ENCODE measurements at regions not wholly inside any gene's neighbourhood (a gene's known extent, or its start where the extent isn't known, plus 50 kb on each side); places are given as distances from the start of the nearest gene placed in this dataset.

DNA sequence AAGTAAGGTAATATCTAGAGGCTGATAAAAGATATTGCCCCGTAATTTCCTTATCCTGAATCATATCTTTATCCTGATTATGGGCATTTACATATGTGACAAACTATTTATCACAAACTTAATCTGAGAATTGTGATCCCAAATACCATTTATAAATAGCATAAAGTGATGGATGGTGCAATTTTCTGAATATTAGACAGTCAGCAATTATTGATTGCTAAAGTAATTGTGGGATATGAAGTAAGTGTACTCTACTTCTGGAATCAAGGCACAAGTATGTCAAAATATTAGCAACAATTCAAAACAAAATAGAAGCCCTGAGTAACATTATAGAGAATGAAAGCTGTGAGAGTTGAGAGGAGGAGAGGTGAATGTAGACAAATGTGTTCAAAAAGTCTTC, 361.9 kb upstream of the CDH6 start:
- peak overlapping the region in 1 of 2 donors; percentile 28 for H3K27ac Mint-ChIP-seq
- H3K27me3 Mint-ChIP-seq = no peaks in the 10 kb centered on the region
- H3K4me3 Mint-ChIP-seq = no peak overlapping the region
- no peak for DNase-seq
- no peaks in the 10 kb centered on the region for H3K4me1 Mint-ChIP-seq
- peaks cover 19 to 28% of the 10 kb centered on the region in 2 donors for H3K9me3 Mint-ChIP-seq
- no peak for ATAC-seq

DNA sequence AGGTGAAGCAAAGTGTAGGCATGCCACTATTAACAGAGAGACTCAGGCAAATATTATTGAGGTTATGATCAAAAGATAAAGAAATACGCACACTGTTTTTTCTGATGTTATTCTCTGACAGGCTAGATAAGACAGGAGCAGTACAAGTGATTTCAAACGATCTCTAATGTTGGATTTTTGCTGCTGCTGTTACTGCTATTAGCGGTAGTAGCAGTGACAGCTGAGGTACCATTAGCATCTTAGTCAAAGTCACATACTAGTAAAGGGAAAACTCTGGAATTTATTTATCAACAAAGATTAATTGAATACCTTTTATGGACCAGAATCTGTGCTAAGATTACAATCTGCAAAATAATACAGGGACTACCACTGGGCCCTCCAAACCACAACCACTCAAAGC, 362.4 kb upstream of the CDH6 start:
- H3K27ac Mint-ChIP-seq = no peak overlapping the region
- ATAC-seq (no peak), DNase-seq (no peak)
- H3K9me3 Mint-ChIP-seq = peaks cover 14 to 24% of the 10 kb centered on the region in 2 donors
- no peaks in the 10 kb centered on the region for H3K4me1 Mint-ChIP-seq
- no peaks in the 10 kb centered on the region for H3K27me3 Mint-ChIP-seq
- H3K4me3 Mint-ChIP-seq = no peak overlapping the region

DNA sequence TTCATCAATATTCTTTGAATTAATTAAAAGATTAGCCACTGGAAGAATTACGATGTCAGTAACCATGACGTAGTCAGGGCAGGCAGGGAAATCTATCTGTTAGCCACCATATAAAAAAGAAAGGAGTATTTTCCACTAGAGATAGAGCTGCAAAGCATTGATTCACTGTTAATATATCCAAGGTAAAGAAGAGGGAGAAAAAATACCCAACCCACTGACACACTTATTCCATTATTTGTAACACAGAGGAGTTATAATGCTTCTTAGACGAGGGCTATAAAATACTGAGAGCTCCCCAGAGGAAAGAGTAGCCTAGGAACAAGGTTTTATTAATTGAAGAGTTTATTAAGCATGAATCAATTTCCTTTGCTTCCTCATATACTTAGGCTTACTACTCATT, 382.2 kb upstream of the CDH6 start:
- H3K27ac Mint-ChIP-seq = no peak overlapping the region
- no peak overlapping the region for H3K4me3 Mint-ChIP-seq
- DNase-seq (no peak), ATAC-seq (no peak)
- no peaks in the 10 kb centered on the region for H3K27me3 Mint-ChIP-seq
- H3K4me1 Mint-ChIP-seq = no peaks in the 10 kb centered on the region
- peaks cover 16 to 34% of the 10 kb centered on the region in 2 donors for H3K9me3 Mint-ChIP-seq

GRCh38 chr5:30809933-30810332, 383.6 kb upstream of the CDH6 start:
- no peak overlapping the region for H3K27ac Mint-ChIP-seq
- ATAC-seq = no peak
- H3K9me3 Mint-ChIP-seq = peaks cover 17 to 35% of the 10 kb centered on the region in 2 donors
- H3K27me3 Mint-ChIP-seq = no peaks in the 10 kb centered on the region
- H3K4me1 Mint-ChIP-seq = no peaks in the 10 kb centered on the region
- DNase-seq = no peak
- no peak overlapping the region for H3K4me3 Mint-ChIP-seq

- DNase-seq (no peak), ATAC-seq (no peak)
- no peaks in the 10 kb centered on the region for H3K27me3 Mint-ChIP-seq
- H3K9me3 Mint-ChIP-seq = peaks cover 20 to 33% of the 10 kb centered on the region in 2 donors
- H3K27ac Mint-ChIP-seq = no peak overlapping the region
- H3K4me3 Mint-ChIP-seq = no peak overlapping the region
- no peaks in the 10 kb centered on the region for H3K4me1 Mint-ChIP-seq
Measured at GRCh38 chr5:30808996-30809395, 384.5 kb upstream of the CDH6 start.

GRCh38 chr5:30804739-30805505, 388.6 kb upstream of the CDH6 start:
- DNase-seq (no peak), ATAC-seq (no peak)
- H3K27me3 Mint-ChIP-seq = no peaks in the 10 kb centered on the region
- no peaks in the 10 kb centered on the region for H3K4me1 Mint-ChIP-seq
- peaks cover 17 to 23% of the 10 kb centered on the region in 2 donors for H3K9me3 Mint-ChIP-seq
- no peak overlapping the region for H3K27ac Mint-ChIP-seq
- H3K4me3 Mint-ChIP-seq = no peak overlapping the region

DNA sequence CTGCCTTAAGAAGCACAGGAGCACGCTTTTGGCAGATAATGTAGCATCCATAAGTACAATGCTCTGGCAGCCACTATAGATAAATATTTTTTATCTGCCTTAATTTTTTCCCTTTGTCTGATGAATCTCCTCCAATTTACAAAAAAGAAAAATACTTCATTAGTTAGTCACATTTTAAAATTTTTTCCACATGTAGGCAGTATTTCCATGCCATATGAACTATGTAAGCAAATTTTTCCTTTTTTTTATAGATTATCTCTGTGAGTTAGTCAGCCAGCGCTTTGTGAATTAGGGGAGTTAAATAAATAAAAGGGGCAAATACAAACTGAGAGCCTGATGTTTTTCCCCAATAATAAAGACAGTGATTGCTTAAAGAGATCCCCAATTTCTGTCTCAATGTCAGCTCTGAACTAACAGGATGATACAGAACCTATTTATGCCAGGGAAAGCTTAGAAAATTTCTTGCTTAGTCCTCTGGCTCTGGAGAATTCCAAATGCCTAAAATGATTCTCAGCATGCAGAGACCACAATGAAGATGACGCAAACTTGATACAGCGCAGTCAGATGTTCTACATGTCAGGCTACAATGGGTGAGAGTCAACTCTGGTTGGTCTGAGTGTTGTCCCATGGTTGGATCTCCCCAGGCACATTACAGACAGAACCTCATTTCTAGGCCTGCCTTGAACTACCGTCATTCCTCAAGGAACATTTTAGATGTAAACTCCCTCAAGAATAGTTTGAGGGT, 390.4 kb upstream of the CDH6 start:
- Mint-ChIP-seq H3K9me3 (peaks cover 20 to 21% of the 10 kb centered on the region in 2 donors), H3K27ac (no peak overlapping the region), H3K4me3 (no peak overlapping the region), H3K4me1 (no peaks in the 10 kb centered on the region), H3K27me3 (no peaks in the 10 kb centered on the region)
- ATAC-seq = no peak
- no peak for DNase-seq

DNA sequence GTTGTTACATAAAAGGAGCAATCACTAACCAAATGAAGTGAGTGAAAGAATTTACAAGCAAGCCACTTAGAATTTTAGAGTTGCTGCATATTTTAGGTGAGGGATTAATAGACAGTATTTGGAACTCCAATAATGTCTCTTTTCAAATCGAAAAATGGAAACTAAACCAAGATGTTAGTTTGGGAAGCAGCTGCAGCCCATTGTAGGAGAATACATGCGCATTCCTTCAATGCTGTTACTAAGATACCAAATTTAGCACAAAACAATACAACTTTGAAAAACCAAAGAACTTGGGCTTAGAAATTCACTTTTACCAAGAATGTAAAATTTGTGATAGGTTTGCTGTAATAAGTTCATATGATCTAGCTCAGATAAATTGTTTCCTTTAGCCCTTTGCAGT, 411.8 kb upstream of the CDH6 start:
- Mint-ChIP-seq H3K4me1 (no peaks in the 10 kb centered on the region), H3K27me3 (no peaks in the 10 kb centered on the region), H3K9me3 (peaks cover 21% of the 10 kb centered on the region in 2 donors), H3K4me3 (no peak overlapping the region), H3K27ac (no peak overlapping the region)
- DNase-seq = no peak
- ATAC-seq = no peak

DNA sequence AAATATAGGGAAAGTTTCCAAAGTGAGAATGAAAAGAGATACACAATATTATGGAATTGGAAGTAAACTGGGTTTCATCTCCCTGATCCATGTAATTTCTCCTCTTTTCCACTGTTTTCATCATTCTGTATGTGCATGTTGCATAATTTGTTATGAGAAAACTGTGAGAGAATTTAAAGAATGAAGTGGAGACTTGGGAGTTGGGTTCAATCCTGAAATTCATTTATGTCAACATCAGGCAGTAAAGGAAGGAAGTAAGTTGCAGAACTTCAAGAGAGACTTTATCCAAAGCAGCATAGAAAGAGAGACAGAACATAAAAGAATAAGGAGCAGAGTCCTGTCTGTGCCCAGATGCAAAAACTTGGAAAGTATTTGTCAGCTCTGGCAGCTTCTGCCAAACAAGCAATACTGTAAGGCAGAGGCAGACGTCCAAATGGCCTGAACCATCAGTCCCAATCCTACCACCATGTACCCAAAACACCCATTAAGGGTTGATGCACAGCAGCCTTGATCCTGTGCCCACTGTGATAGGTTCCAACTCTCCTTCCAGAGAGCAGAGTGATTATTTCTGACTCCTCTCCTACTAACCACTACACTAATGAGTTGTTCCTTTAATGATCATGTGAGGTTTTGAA, 425.3 kb upstream of the CDH6 start:
- H3K27me3 Mint-ChIP-seq = no peaks in the 10 kb centered on the region
- no peaks in the 10 kb centered on the region for H3K4me1 Mint-ChIP-seq
- DNase-seq (no peak), ATAC-seq (no peak)
- H3K9me3 Mint-ChIP-seq = no peaks in the 10 kb centered on the region
- H3K4me3 Mint-ChIP-seq = no peak overlapping the region
- no peak overlapping the region for H3K27ac Mint-ChIP-seq

DNA sequence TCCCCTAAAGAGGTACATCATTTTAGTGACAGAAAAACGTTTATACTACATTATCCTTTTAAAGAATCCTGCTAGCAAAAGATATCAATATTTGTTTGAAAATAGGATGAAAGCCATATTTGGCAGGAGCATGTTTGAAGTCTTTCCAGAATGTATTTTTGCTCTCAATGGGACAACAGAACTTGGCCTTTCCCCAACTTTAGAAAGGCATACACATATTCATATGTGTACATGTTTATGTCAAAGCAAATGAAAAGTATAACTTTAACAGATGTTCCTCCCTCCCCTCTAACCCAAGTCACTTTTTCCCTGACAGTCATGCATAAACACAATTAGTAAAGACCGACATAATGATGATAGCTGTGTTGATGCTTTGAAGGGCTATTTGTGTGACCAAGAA, 427.8 kb upstream of the CDH6 start:
- Mint-ChIP-seq H3K4me3 (no peak overlapping the region), H3K27me3 (no peaks in the 10 kb centered on the region), H3K9me3 (peaks cover 0 to 5% of the 10 kb centered on the region in 2 donors), H3K27ac (no peak overlapping the region), H3K4me1 (no peaks in the 10 kb centered on the region)
- no peak for ATAC-seq
- no peak for DNase-seq

DNA sequence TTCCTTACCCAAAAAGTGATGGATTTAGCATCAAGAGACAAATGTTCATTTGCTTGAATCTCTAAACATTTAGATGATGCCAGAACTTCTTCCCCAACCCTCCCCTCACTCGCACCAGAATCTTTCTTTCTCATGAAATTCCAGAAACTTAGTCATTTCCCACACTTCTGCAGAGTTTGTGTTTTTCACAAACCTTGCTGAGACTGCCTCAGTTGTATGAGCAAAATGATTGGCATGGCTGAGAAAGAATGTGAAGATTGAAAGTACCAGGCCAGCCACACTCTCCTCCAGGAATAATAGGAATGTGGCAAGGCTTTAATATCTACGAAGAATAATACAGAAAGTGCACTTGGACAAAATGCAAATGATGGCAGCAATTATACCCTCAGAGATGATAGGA, 428.3 kb upstream of the CDH6 start:
- H3K27ac Mint-ChIP-seq = no peak overlapping the region
- H3K9me3 Mint-ChIP-seq = peaks cover 4 to 5% of the 10 kb centered on the region in 2 donors
- ATAC-seq (no peak), DNase-seq (no peak)
- H3K27me3 Mint-ChIP-seq = no peaks in the 10 kb centered on the region
- no peak overlapping the region for H3K4me3 Mint-ChIP-seq
- no peaks in the 10 kb centered on the region for H3K4me1 Mint-ChIP-seq

DNA sequence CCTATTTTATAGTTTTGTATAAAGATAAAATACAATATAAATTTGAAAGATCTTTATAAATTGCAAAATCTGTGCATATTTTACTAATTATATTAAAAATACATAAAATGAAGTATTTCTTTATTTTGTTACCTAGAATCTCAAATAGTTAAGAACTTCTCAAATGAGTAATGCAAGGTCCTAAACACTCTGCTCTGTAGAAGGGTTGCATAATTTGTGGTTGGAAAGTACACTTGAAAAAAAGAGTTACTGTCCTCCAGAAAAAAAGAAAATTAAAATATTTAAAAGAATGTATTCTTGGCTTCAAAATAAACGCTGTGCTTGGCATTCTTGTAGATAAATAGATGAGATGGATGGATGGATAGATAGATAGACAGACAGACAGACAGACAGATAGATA, 428.8 kb upstream of the CDH6 start:
- Mint-ChIP-seq H3K4me3 (no peak overlapping the region), H3K4me1 (no peaks in the 10 kb centered on the region), H3K9me3 (peaks cover 5 to 10% of the 10 kb centered on the region in 2 donors), H3K27me3 (no peaks in the 10 kb centered on the region), H3K27ac (no peak overlapping the region)
- no peak for DNase-seq
- ATAC-seq = no peak

DNA sequence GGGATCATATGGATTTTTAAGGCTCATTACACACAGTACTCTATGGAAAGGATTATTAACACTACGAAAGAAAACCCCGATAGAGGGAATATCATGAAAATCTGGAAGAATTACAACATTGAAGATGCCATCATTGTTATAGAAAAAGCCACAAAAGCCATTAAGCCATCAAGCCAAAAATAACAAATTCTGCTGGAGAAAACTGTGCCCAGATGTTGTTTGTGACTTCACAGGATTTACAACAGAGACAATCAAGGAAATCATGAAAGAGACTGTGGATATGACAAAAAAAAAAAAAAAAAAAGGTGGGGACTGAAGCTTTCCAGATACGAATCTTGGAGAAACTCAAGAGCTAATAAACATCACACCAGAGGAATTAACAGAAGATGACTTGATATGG, 433.8 kb upstream of the CDH6 start:
- ATAC-seq = no peak
- no peak overlapping the region for H3K27ac Mint-ChIP-seq
- DNase-seq = no peak
- H3K27me3 Mint-ChIP-seq = no peaks in the 10 kb centered on the region
- H3K9me3 Mint-ChIP-seq = peaks cover 14 to 22% of the 10 kb centered on the region in 2 donors
- H3K4me1 Mint-ChIP-seq = no peaks in the 10 kb centered on the region
- no peak overlapping the region for H3K4me3 Mint-ChIP-seq

DNA sequence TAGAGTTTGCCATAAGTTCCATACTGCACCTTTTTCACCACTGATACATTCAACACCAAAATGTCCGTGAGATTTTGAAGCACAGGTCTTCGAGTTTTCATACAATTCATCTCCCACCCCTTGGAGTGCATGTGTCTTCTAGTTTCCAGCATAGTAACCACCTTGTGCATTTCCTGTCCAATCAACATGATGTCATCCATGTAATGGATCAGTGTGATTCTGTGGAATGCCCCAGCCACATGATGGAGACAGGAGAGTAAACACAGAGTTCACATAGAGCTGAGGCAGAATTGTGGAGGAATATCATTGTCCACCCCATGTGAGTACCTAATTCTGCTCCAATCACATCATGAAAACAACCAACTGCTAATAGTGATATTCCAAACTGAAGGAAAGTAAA, 441.5 kb upstream of the CDH6 start:
- DNase-seq (no peak), ATAC-seq (no peak)
- Mint-ChIP-seq H3K27ac (no peak overlapping the region), H3K4me3 (no peak overlapping the region), H3K27me3 (no peaks in the 10 kb centered on the region), H3K4me1 (no peaks in the 10 kb centered on the region), H3K9me3 (peaks cover 8 to 25% of the 10 kb centered on the region in 2 donors)

DNA sequence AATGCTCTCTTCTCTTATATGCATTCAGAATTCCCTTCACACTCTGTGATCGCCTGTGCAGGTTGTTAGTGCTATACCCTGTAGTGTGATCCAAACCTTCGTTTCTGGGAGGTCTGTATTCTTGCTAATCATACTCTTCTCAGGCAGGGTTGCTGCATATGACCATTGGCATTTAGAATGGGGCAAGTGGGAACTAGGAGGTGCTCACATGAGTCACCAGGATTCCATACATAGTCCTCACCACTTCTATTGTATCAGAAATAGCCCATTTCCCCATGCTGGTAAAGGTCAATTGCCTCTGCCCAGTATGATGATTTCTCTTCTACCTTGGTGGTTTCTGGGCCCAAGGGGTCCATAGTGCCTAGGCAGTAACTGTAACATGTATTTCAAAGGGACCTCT, 443.5 kb upstream of the CDH6 start:
- H3K27me3 Mint-ChIP-seq = no peaks in the 10 kb centered on the region
- H3K27ac Mint-ChIP-seq = no peak overlapping the region
- H3K9me3 Mint-ChIP-seq = peaks cover 8 to 25% of the 10 kb centered on the region in 2 donors
- ATAC-seq (no peak), DNase-seq (no peak)
- H3K4me3 Mint-ChIP-seq = no peak overlapping the region
- H3K4me1 Mint-ChIP-seq = no peaks in the 10 kb centered on the region

- DNase-seq = no peak
- Mint-ChIP-seq H3K4me3 (no peak overlapping the region), H3K27ac (no peak overlapping the region), H3K27me3 (no peaks in the 10 kb centered on the region), H3K4me1 (no peaks in the 10 kb centered on the region), H3K9me3 (peaks cover 13 to 16% of the 10 kb centered on the region in 2 donors)
- no peak for ATAC-seq
Measured at GRCh38 chr5:30747412-30747811, 446.1 kb upstream of the CDH6 start.
